Motor neuron (in vitro differentiated cells): ENCODE measurements at regions not wholly inside any gene's neighbourhood (a gene's known extent, or its start where the extent isn't known, plus 50 kb on each side); places are given as distances from the start of the nearest gene placed in this dataset.
A peak's percentile ranks its signal among the peaks of the same experiment; 100 is the strongest.
"Not testable (repeated sequence)": the region's sequence is repeated elsewhere in the genome, so short reads cannot be mapped to it uniquely, and the experiment has no call there.

Experiments used
- ATAC-seq, 8 experiments: fragments of 200-7000 bp; cut with Tn5 transposase; replicated peaks in 6 of 8; 2 replicates each; pipeline ENCODE4 v1.8.0; 2021; ENCODE audit warnings: mild to moderate bottlenecking in 8 of 8, moderate library complexity in 8 of 8
- H3K27ac ChIP-seq, 2 donors: fragments of 250-450 bp; sonication (Bioruptor Pico); 2 replicates each; pipeline ENCODE4 v1.9.0; 2021; ENCODE audit warnings: antibody characterized with exemption in 2 of 2, mild to moderate bottlenecking in 2 of 2, moderate library complexity in 1 of 2
- H3K4me1 ChIP-seq, 2 donors: fragments of 250-450 bp; sonication (Bioruptor Pico); replicated peaks in 1 of 2; 2 replicates each; pipeline ENCODE4 v1.6.1; 2021; ENCODE audit warnings: antibody characterized with exemption in 2 of 2, mild to moderate bottlenecking in 2 of 2, moderate library complexity in 1 of 2
- H3K4me3 ChIP-seq, 5 donors: fragments of 250-450 bp; sonication (Bioruptor Pico); 2 replicates each; pipeline ENCODE4 v1.9.0; 2021; ENCODE audit warnings: antibody characterized with exemption in 5 of 5, mild to moderate bottlenecking in 5 of 5, moderate library complexity in 4 of 5
- WGBS, 10 experiments: fragments of 450-650 bp; shearing (Covaris generic); methylation state at CpG; one replicate each; pipeline ENCODE4 v1.0.0; 2022; 5-methylcytosine and 5-hydroxymethylcytosine counted together
- in situ Hi-C, 9 experiments: fragments of 400-800 bp; cut with MboI; loops; one replicate each; pipeline ENCODE4 v1.15.0; 2021; ENCODE audit warnings: low sequenced_read_pairs in 9 of 9, low pct_unique_long_range_greater_than_20kb in 2 of 9; ENCODE audit not compliant: unreplicated experiment in 9 of 9

DNA sequence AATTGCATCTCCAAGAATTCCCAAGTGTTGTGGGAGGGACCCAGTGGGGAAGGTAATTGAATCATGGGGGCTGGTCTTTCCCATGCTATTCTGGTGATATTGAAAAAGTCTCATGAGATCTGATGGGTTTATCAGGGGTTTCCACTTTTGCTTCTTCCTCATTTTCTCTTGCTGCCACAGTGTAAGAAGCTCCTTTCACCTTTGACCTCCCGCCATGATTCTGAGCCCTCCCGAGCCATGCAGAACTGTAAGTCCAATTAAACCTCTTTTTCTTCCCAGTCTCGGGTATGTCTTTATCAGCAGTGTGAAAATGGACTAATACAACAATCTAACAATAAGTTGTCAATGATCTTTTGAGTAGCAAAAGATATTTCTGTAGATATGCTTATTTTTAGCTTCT, 338.1 kb upstream of the GALNTL6 start:
- 7 to 97% (median 80%) methylated on average over 1 to 3 of the region's 3 CpGs; no CpG with 5 or more reads in 1 of the 10 experiments for WGBS, 10 experiments
- ATAC-seq, H3K4me3 ChIP-seq, H3K4me1 ChIP-seq, H3K27ac ChIP-seq, in situ Hi-C loops: not testable (repeated sequence)

GRCh38 chr4:171473155-171473554, 340.0 kb upstream of the GALNTL6 start:
- no peak overlapping the region for H3K27ac ChIP-seq
- peaks cover 0 to 4% of the 10 kb centered on the region in 2 donors for H3K4me1 ChIP-seq
- no peak overlapping the region for H3K4me3 ChIP-seq
- 0 to 100% (median 80%) methylated on average over 1 to 2 of the region's 2 CpGs; no CpG with 5 or more reads in 2 of the 10 experiments for WGBS, 10 experiments
- in situ Hi-C loops, result no loop called here
- no peak for ATAC-seq

DNA sequence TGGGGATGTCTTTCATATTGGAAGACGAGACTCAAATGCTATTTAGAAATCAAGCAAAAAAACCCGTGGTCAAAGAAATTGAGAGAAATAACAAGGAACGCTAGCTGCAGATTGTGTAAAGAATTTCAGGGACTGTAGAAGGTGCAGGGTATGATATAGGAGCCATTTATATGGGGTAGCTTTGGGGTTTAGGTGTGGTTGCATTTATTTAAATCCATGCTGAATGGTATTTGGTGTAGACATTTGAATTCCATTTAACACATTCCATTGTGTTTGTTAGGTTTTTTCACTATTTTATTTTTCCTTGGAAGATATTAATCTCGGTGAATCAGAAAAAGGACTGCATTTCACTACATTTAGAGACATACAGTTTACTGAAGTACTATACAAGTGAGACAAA, 341.0 kb upstream of the GALNTL6 start:
- 0 to 100% (median 91%) methylated on average over 1 to 4 of the region's 4 CpGs for WGBS, 10 experiments
- in situ Hi-C loops, result no loop called here
- Histone ChIP-seq H3K4me3 (no peak overlapping the region), H3K27ac (no peak overlapping the region), H3K4me1 (peaks cover 0 to 4% of the 10 kb centered on the region in 2 donors)
- peak in 2 of 8 experiments; percentile 56 to 79 for ATAC-seq

GRCh38 chr4:171464499-171464898, 348.7 kb upstream of the GALNTL6 start:
- 0 to 92% (median 67%) methylated on average over 1 to 3 of the region's 3 CpGs; no CpG with 5 or more reads in 1 of the 10 experiments for WGBS, 10 experiments
- in situ Hi-C loops, result no loop called here
- H3K4me3 ChIP-seq, result no peak overlapping the region
- no peak for ATAC-seq
- H3K4me1 ChIP-seq, result no peaks in the 10 kb centered on the region
- no peak overlapping the region for H3K27ac ChIP-seq

GRCh38 chr4:171461191-171461590, 352.0 kb upstream of the GALNTL6 start:
- no peak overlapping the region for H3K4me3 ChIP-seq
- peak in 3 of 8 experiments; percentile 23 to 90 (median 48) for ATAC-seq
- in situ Hi-C loops, result no loop called here

GRCh38 chr4:171448919-171449481, 364.2 kb upstream of the GALNTL6 start:
- in situ Hi-C loops, result no loop called here
- no peak for ATAC-seq
- Histone ChIP-seq H3K27ac (no peak overlapping the region), H3K4me1 (peaks cover 0 to 3% of the 10 kb centered on the region in 2 donors), H3K4me3 (no peak overlapping the region)
- WGBS, 10 experiments, result 0 to 100% (median 97%) methylated on average over 1 to 2 of the region's 2 CpGs; no CpG with 5 or more reads in 2 of the 10 experiments

More at GRCh38 chr4:171461191-171461590, 352.0 kb upstream of the GALNTL6 start:
- no peak overlapping the region for H3K27ac ChIP-seq
- H3K4me1 ChIP-seq, result no peaks in the 10 kb centered on the region

DNA sequence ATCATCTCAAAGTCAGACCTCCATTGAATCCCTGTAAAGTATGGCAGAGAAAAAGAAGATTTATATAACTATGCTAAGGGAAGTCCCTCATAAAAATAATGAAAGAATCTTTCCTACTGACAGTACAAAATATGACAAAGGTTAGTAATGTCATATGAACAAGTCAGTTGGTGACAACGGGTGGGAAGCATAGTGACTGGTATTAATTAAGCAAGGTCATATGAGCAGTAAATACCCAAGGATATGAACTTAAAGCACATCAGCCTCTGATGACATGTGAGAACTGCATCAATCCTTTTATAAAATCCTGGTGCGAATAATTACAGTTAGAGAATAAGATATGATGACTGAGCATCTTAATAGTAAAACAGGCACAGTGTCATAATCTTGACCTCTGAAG, 364.8 kb upstream of the GALNTL6 start:
- no peak overlapping the region for H3K4me3 ChIP-seq
- in situ Hi-C loops, result no loop called here
- peak in 4 of 8 experiments; percentile 46 to 75 (median 71) for ATAC-seq
- no peak overlapping the region for H3K27ac ChIP-seq
- 0 to 93% (median 54%) methylated on average over 1 to 2 of the region's 2 CpGs; no CpG with 5 or more reads in 2 of the 10 experiments for WGBS, 10 experiments
- peaks cover 0 to 3% of the 10 kb centered on the region in 2 donors for H3K4me1 ChIP-seq

DNA sequence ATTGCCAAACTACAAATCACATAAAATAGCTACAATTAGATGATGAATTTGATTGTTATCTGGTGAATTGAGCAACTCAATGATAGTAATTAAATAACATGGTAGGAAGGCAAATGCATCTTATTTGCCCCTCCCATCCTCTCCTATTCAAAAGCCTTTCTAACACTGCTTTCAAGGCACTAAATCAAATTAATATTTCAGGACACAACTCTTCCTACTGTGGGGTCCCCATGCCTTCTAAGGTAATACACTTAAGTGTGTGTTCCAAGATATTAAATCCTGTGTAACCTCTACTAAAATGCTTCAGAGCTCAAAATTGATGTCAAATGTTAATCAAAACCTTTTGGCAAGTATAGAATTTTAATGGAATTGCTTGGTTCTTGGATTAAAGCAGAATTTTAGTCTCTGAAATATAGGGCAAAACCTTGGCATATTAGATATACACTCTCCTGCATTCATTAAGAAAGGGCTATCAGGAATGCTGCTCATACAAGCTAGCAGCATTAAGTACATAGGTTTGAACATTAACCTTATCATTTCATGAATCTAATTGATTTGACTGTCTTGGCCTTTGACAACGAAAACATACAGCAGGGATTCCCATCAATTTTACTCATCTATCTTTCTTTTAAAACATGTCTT, 371.8 kb upstream of the GALNTL6 start:
- H3K4me1 ChIP-seq, result peaks cover 0 to 12% of the 10 kb centered on the region in 2 donors
- ATAC-seq, result peak in 5 of 8 experiments; percentile 28 to 97 (median 36)
- H3K27ac ChIP-seq, result no peak overlapping the region
- WGBS, 10 experiments, result 0 to 80% (median 37%) methylated on average over 1 of the region's 1 CpG
- in situ Hi-C loops, result no loop called here
- no peak overlapping the region for H3K4me3 ChIP-seq

DNA sequence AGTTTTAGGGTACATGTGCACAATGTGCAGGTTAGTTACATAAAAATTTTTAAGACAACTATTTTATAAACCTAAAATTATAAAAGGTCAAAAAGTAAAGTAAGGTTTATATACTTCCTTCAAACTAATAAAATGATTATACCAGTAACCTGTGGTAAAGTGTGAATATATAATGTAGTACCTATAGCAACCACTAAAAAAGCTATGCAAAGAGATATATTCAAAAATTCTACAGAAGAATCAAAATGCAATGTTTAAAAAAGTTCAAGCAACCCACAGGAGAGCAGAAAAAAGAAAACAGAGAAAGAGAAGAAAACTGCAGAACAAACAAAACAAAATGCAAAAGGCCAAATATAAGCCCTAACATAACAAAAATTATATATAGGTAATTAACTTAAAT, 379.5 kb upstream of the GALNTL6 start:
- Histone ChIP-seq H3K4me1 (no peaks in the 10 kb centered on the region), H3K27ac (no peak overlapping the region), H3K4me3 (no peak overlapping the region)
- ATAC-seq, result no peak
- in situ Hi-C loops, result no loop called here

DNA sequence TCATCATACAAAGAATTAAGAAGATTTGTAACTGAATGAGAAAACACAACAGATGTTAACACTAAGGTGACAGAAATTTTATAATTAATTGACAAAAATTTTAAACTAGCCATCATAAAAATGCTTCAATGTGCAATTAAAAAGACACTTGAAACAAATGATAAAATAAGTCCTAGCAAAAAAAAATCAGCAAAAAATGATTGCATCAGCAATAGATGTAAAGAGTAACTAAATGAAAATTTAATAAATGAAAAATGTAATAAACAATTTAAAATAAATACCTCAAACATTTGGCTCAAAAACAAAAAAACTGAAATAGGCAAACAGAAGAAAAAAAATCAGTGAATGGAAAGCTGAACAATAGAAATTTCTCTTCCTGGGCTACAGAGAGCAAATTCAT, 380.7 kb upstream of the GALNTL6 start:
- ATAC-seq, result no peak
- in situ Hi-C loops, result no loop called here
- Histone ChIP-seq H3K27ac (no peak overlapping the region), H3K4me1 (no peaks in the 10 kb centered on the region), H3K4me3 (no peak overlapping the region)

DNA sequence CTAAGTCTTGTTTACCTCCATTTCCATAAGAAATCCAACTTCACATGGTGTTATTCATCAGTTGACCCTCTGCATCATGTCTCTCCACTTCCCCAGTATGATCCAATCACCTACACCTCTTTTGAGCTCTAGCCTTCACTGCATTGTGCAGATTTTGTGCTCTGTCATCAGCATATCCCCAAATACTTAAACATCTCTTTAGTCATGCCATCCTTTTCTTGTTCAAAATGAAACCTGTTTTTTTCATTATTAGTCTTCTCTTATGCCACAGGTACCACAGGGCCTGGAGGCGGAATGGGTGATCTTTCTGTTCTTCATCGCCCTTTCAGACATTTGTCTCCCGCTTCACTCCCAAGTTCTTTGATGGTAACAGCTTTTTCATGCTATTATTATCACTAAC, 382.7 kb upstream of the GALNTL6 start:
- 0 to 100% (median 96%) methylated on average over 2 to 3 of the region's 3 CpGs for WGBS, 10 experiments

DNA sequence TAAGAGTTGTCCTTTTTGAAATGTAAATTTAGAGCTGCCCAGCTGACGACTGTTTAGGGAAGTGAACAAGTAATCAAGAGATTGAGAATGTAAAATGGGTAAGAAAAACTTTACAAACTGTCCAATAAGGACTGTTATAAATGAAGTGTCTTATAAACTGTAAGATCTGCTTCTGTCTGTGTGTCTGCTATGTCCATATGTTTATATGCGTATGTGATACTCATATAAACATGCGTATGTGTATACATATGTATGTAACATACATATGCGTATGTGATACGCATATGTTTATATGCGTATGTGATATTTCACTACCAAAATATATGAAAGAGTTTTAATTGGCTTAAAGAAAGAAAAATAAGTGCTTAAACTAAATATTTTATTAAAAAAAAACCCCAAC, 416.0 kb upstream of the GALNTL6 start:
- Histone ChIP-seq H3K27ac (no peak overlapping the region), H3K4me1 (no peaks in the 10 kb centered on the region), H3K4me3 (no peak overlapping the region)
- in situ Hi-C loops, result no loop called here
- ATAC-seq, result peak in 1 of 8 experiments; percentile 60
- WGBS, 10 experiments, result 53 to 99% (median 87%) methylated on average over 4 to 6 of the region's 6 CpGs

More for the DNA sequence above, 382.7 kb upstream of the GALNTL6 start:
- H3K4me3 ChIP-seq, result no peak overlapping the region
- no peak overlapping the region for H3K27ac ChIP-seq
- no peak for ATAC-seq
- H3K4me1 ChIP-seq, result no peaks in the 10 kb centered on the region
- in situ Hi-C loops, result no loop called here

DNA sequence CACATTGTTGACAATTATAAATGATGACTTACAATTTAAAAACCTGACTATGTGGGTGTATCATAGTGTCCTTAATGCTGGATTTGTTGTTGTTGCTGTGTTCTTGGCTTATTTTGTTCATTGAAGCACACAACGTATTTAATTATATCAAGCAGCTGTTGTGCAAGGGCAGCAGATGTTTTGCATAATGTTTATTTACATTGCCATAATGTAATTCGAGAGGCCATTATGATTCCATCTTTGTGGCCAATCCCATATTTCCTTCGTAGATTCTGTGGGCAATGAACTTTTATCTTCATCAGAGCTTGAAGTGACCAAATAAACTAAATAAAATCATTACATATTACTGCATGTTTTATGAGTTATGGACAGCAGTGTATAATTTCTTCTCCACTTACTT, 422.6 kb upstream of the GALNTL6 start:
- in situ Hi-C loops, result no loop called here
- Histone ChIP-seq H3K4me3 (no peak overlapping the region), H3K4me1 (no peaks in the 10 kb centered on the region), H3K27ac (no peak overlapping the region)
- no peak for ATAC-seq
- 0 to 84% (median 74%) methylated on average over 1 to 3 of the region's 3 CpGs for WGBS, 10 experiments

GRCh38 chr4:171378323-171378722, 434.9 kb upstream of the GALNTL6 start:
- Histone ChIP-seq H3K27ac (no peak overlapping the region), H3K4me3 (no peak overlapping the region), H3K4me1 (no peaks in the 10 kb centered on the region)
- no peak for ATAC-seq
- in situ Hi-C loops, result no loop called here
